GM12878 (cell line): ENCODE measurements at regions not wholly inside any gene's neighbourhood (a gene's known extent, or its start where the extent isn't known, plus 50 kb on each side); places are given as distances from the start of the nearest gene placed in this dataset.

Experiments used
- ATAC-seq: fragments of 200-7000 bp; cut with Tn5 transposase; 3 replicates; pipeline ENCODE4 v1.9.1; 2020; ENCODE audit warnings: mild to moderate bottlenecking, moderate library complexity
- BruUV-seq: library from RNA; stranded (reverse); fragments of 400-500 nt; replicated peaks from 2 replicates; lab custom pipeline; 2021; lab: Mats Ljungman, UMichigan
- CTCF ChIA-PET: fragments of 300-600 bp; sonication (Branson Sonifier 250); formaldehyde crosslinking; extraction: SDS; loops from one replicate; lab custom pipeline; 2021; ENCODE audit warnings: inconsistent platforms; lab: Yijun Ruan, JAX
- POLR2A ChIA-PET: fragments of 350-600 bp; formaldehyde crosslinking; extraction: SDS; loops from one replicate; lab custom pipeline; 2021; ENCODE audit warnings: inconsistent platforms; lab: Charles Lee
- RAD21 ChIA-PET: fragments of 300-600 bp; sonication (Branson Sonifier 250); formaldehyde crosslinking; loops from one replicate; lab custom pipeline; 2023; ENCODE audit warnings: antibody characterized with exemption; ENCODE audit not compliant: unreplicated experiment; lab: Charles Lee
- SMC1A ChIA-PET: fragments of 300-600 bp; sonication (Branson Sonifier 250); formaldehyde crosslinking; loops from one replicate; lab custom pipeline; 2023; ENCODE audit not compliant: unreplicated experiment, uncharacterized antibody; lab: Charles Lee
- DNase-seq: peaks from one replicate; pipeline ENCODE4 v3.0.0-alpha.2; 2011; ENCODE audit warnings: low read depth, low spot score
- FAIRE-seq: peaks from 3 replicates; lab custom pipeline; 2011; peaks lifted over from hg19 to GRCh38; lab: Jason Lieb, UNC
- H2AFZ ChIP-seq: 2 replicates; pipeline ENCODE4 v1.6.0; 2011; ENCODE audit warnings: low read depth, low read length, control low read depth; ENCODE audit not compliant: control insufficient read depth
- H3K27ac ChIP-seq: 2 replicates; pipeline ENCODE4 v1.5.1; 2011; ENCODE audit warnings: control low read depth; ENCODE audit not compliant: control insufficient read depth, insufficient read depth
- H3K27me3 ChIP-seq, 2 experiments: replicated peaks in 1 of 2; 2 replicates each; pipeline versions ENCODE4 v1.6.0 to v1.6.1; 2011; ENCODE audit warnings: low read length in 1 of 2; ENCODE audit not compliant: control insufficient read depth in 2 of 2, insufficient read depth in 2 of 2
- H3K36me3 ChIP-seq, 2 experiments: 2 replicates each; pipeline ENCODE4 v1.5.1; 2011; ENCODE audit warnings: low read length in 1 of 2; ENCODE audit not compliant: control insufficient read depth in 2 of 2, insufficient read depth in 2 of 2
- H3K4me1 ChIP-seq: 2 replicates; pipeline ENCODE4 v1.6.1; 2011; ENCODE audit warnings: mild to moderate bottlenecking, low read length, moderate library complexity, mixed read lengths; ENCODE audit not compliant: control insufficient read depth, insufficient read depth
- H3K4me2 ChIP-seq: 2 replicates; pipeline ENCODE4 v1.6.0; 2011; ENCODE audit warnings: control low read depth; ENCODE audit not compliant: control insufficient read depth, insufficient read depth
- H3K4me3 ChIP-seq: fragments of 200-600 bp; sonication (generic); 2 replicates; pipeline ENCODE4 v1.5.1; 2016
- H3K79me2 ChIP-seq: 2 replicates; pipeline ENCODE4 v1.6.0; 2011; ENCODE audit warnings: low read length; ENCODE audit not compliant: control insufficient read depth, insufficient read depth
- H3K9ac ChIP-seq: 2 replicates; pipeline ENCODE4 v1.8.0; 2011; ENCODE audit warnings: low read length, control low read depth, mixed read lengths; ENCODE audit not compliant: control insufficient read depth, insufficient read depth
- H3K9me3 ChIP-seq: replicated peaks from 3 replicates; pipeline ENCODE4 v1.5.1; 2011; ENCODE audit warnings: mild to moderate bottlenecking, low read length; ENCODE audit not compliant: control insufficient read depth, insufficient read depth
- H4K20me1 ChIP-seq: 2 replicates; pipeline ENCODE4 v1.6.0; 2011; ENCODE audit not compliant: control insufficient read depth, insufficient read depth
- BCL3 ChIP-seq: IDR thresholded peaks from 2 replicates; pipeline ENCODE4 v1.6.1; 2011; ENCODE audit warnings: borderline replicate concordance, low read depth, mild to moderate bottlenecking, moderate library complexity, low read length; ENCODE audit not compliant: insufficient read depth, poor library complexity, severe bottlenecking
- CHD2 ChIP-seq: IDR thresholded peaks from 2 replicates; pipeline ENCODE4 v1.6.1; 2011; ENCODE audit warnings: low read depth, low read length, improper control_type of control experiment, borderline replicate concordance
- EGR1 ChIP-seq, 2 experiments: IDR thresholded peaks; 1 replicate in 1 of 2; 2 replicates in 1 of 2; pipeline ENCODE4 v1.6.1; 2011 to 2012; ENCODE audit warnings: low read depth in 2 of 2, low read length in 2 of 2, borderline replicate concordance in 1 of 2, mild to moderate bottlenecking in 1 of 2, moderate library complexity in 1 of 2
- MXI1 ChIP-seq: fragments of 150-350 bp; IDR thresholded peaks from 2 replicates; pipeline ENCODE4 v1.6.1; 2011; ENCODE audit warnings: low read depth, mild to moderate bottlenecking, inconsistent platforms, low read length, improper control_type of control experiment
- NFXL1 ChIP-seq: fragments of 450-650 bp; IDR thresholded peaks from 2 replicates; pipeline ENCODE4 v1.6.1; 2017; ENCODE audit warnings: antibody characterized with exemption, mild to moderate bottlenecking, borderline replicate concordance
- NKRF ChIP-seq: fragments of 450-650 bp; conservative IDR thresholded peaks from 2 replicates; pipeline ENCODE4 v1.6.1; 2017; ENCODE audit warnings: mild to moderate bottlenecking, moderate library complexity
- RFX5 ChIP-seq: IDR thresholded peaks from 2 replicates; pipeline ENCODE4 v1.6.1; 2011; ENCODE audit warnings: low read depth, low read length, improper control_type of control experiment
- SRF ChIP-seq, 2 experiments: IDR thresholded peaks; 2 replicates each; pipeline ENCODE4 v1.6.1; 2011; ENCODE audit warnings: low read depth in 2 of 2, low read length in 2 of 2, mild to moderate bottlenecking in 1 of 2, moderate library complexity in 1 of 2
- STAT3 ChIP-seq: IDR thresholded peaks from 2 replicates; pipeline ENCODE4 v1.6.1; 2011; ENCODE audit warnings: low read depth, low read length, improper control_type of control experiment
- YBX1 ChIP-seq: fragments of 450-650 bp; IDR thresholded peaks from 2 replicates; pipeline ENCODE4 v1.6.1; 2016; ENCODE audit warnings: antibody characterized with exemption
- WGBS: methylation state at CpG from one replicate; pipeline ENCODE4 v1.1.6; 2016; ENCODE audit warnings: low lambda C conversion rate; ENCODE audit not compliant: insufficient replicate concordance, insufficient coverage; ENCODE audit errors: missing lambda C conversion rate; 5-methylcytosine and 5-hydroxymethylcytosine counted together
- in situ Hi-C: fragments of 300-500 bp; cut with MboI; formaldehyde crosslinking; loops from 9 replicates; pipeline ENCODE4 v1.14.3; 2018; ENCODE audit warnings: mixed read lengths
- intact Hi-C: fragments of 100-400 bp; cut with micrococcal nuclease; formaldehyde crosslinking; loops from one replicate; pipeline ENCODE4 v1.14.2; 2022; ENCODE audit not compliant: unreplicated experiment

DNA sequence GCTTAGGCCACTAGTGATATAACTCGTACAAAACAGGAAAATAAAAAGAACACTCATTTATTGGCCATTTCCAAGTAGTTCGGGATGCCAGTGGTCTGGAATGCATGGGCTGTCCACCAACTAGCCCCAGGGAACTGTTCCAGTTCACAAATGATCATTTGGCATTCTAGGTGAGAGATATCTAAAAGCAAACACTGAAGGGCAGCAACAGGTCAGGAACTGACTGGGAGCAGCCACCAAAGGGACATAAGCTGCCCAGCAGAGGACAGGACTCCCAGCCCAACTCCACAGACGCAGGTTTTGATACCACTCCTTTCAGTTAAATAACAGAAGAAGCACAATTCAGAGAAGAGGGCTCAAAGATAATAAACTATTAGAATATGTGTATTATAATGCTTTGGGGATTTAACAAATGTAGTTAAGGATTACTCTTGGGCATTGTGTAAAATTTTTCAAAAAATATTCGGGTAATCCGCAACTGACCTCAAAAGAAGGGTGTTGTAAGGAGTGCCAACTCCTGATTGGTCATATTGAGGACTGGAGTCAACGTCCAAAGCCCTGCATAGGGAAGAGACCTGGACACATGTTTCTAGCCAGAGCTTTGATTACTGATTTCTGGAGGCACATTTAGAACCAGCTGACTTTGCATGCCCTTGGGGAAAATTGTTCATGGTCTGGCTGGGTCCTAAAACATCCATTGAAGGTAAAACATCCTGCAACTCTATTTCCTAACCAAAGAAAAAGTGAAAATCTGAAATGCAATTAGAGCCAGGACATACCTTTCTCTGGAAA is 320.0 kb downstream of the DNAH5 start:
- in situ Hi-C loops = no loop called here
- Histone ChIP-seq H3K4me1 (no peaks in the 10 kb centered on the region), H3K79me2 (no peaks in the 10 kb centered on the region), H4K20me1 (no peaks in the 10 kb centered on the region), H3K36me3 (no peaks in the 10 kb centered on the region), H3K9ac (no peak overlapping the region), H3K9me3 (no peaks in the 10 kb centered on the region), H3K27ac (no peak overlapping the region), H3K4me3 (no peak overlapping the region)
- 0% methylated on average over 6 of the region's 6 CpGs for WGBS
- DNase-seq = no peak
- RAD21 ChIA-PET = no interaction called here
- FAIRE-seq = no peak
- intact Hi-C loops = no loop called here
- SMC1A ChIA-PET = no interaction called here
- CTCF ChIA-PET = no interaction called here
- POLR2A ChIA-PET = no interaction called here
- TF ChIP-seq EGR1 (IDR thresholded peaks at IDR 0.05; ENCODE audit: borderline replicate concordance in 1 of 2, low read depth in 2 of 2, low read length in 2 of 2) (no peak), NFXL1 (no peak)
- TF ChIP-seq, all 136 proteins: peak for 0
- Histone ChIP-seq H3K4me2 (no peak overlapping the region), H3K27me3 (no peaks in the 10 kb centered on the region), H2AFZ (no peak overlapping the region)
- ATAC-seq = no peak
- BruUV-seq = no TSS peak

- Histone ChIP-seq H4K20me1 (no peaks in the 10 kb centered on the region), H3K9ac (no peak overlapping the region)
- WGBS = 35% methylated on average over 8 of the region's 8 CpGs
- TF ChIP-seq NKRF (no peak), YBX1 (no peak), RFX5 (no peak), CHD2 (no peak), SRF (IDR thresholded peaks at IDR 0.05; ENCODE audit: low read depth in 2 of 2, low read length in 2 of 2) (no peak), MXI1 (no peak), STAT3 (no peak), BCL3 (no peak)
These were observed 330.9 kb downstream of the DNAH5 start for GRCh38 chr5:13613621-13614020.

More at GRCh38 chr5:13613621-13614020, 330.9 kb downstream of the DNAH5 start:
- H2AFZ ChIP-seq = no peak overlapping the region
- H3K4me2 ChIP-seq = no peak overlapping the region
- POLR2A ChIA-PET = no interaction called here
- no peaks in the 10 kb centered on the region for H3K79me2 ChIP-seq
- H3K4me1 ChIP-seq = no peaks in the 10 kb centered on the region
- intact Hi-C loops (no loop called here), in situ Hi-C loops (no loop called here)
- no peak overlapping the region for H3K27ac ChIP-seq
- ATAC-seq (no peak), DNase-seq (no peak), FAIRE-seq (no peak)
- SMC1A ChIA-PET = no interaction called here
- CTCF ChIA-PET = no interaction called here
- BruUV-seq = no TSS peak
- no peaks in the 10 kb centered on the region for H3K36me3 ChIP-seq
- H3K27me3 ChIP-seq = no peaks in the 10 kb centered on the region
- no peak overlapping the region for H3K4me3 ChIP-seq
- RAD21 ChIA-PET = no interaction called here
- no peaks in the 10 kb centered on the region for H3K9me3 ChIP-seq
